Activated CD4-positive, alpha-beta T cell treated with anti-CD3 and anti-CD28 coated beads for 36 hours (primary cell): ENCODE measurements at regions not wholly inside any gene's neighbourhood (a gene's known extent, or its start where the extent isn't known, plus 50 kb on each side); places are given as distances from the start of the nearest gene placed in this dataset.

ENCODE experiments used
- ATAC-seq: fragments of 200-7000 bp; cut with Tn5 transposase; one replicate; pipeline ENCODE4 v1.10.0; 2021; ENCODE audit warnings: mild to moderate bottlenecking, moderate library complexity
- CTCF ChIA-PET: fragments of 350-600 bp; sonication (Branson Sonifier 250); formaldehyde crosslinking; loops from one replicate; lab custom pipeline; 2021; ENCODE audit warnings: antibody characterized with exemption; lab: Charles Lee
- POLR2A ChIA-PET: fragments of 350-600 bp; sonication (Branson Sonifier 250); formaldehyde crosslinking; loops from one replicate; lab custom pipeline; 2021; ENCODE audit warnings: antibody characterized with exemption, inconsistent platforms; lab: Charles Lee
- DNase-seq: peaks from one replicate; pipeline ENCODE4 v3.0.0-alpha.2; 2020
- H3K27ac Mint-ChIP-seq: one replicate; pipeline ENCODE4 v1.8.0; 2021; ENCODE audit warnings: mixed read lengths
- H3K27me3 Mint-ChIP-seq: one replicate; pipeline ENCODE4 v1.8.0; 2021; ENCODE audit warnings: mixed read lengths
- H3K36me3 Mint-ChIP-seq: one replicate; pipeline ENCODE4 v1.8.0; 2021; ENCODE audit warnings: low read depth, mixed read lengths
- H3K4me1 Mint-ChIP-seq: one replicate; pipeline ENCODE4 v1.8.0; 2021; ENCODE audit warnings: mixed read lengths
- H3K4me3 Mint-ChIP-seq: one replicate; pipeline ENCODE4 v1.8.0; 2021; ENCODE audit warnings: mild to moderate bottlenecking, moderate library complexity, mixed read lengths
- H3K9me3 Mint-ChIP-seq: one replicate; pipeline ENCODE4 v1.8.0; 2021; ENCODE audit warnings: low read depth, mixed read lengths
- intact Hi-C, 2 experiments: fragments of 100-400 bp; cut with DNase I in 1 of 2; cut with micrococcal nuclease in 1 of 2; formaldehyde crosslinking; loops; one replicate each; pipeline versions ENCODE4 v1.14.2 to v1.15.1; 2022 to 2024; cut with DNase I, micrococcal nuclease

GRCh38 chr22:47928631-47929030 lies 1166.2 kb downstream of the TBC1D22A start:
- ATAC-seq (no peak), DNase-seq (no peak)
- peaks cover 4% of the 10 kb centered on the region for H3K27me3 Mint-ChIP-seq
- CTCF ChIA-PET, result no interaction called here
- H3K4me3 Mint-ChIP-seq, result no peak overlapping the region
- POLR2A ChIA-PET, result no interaction called here
- H3K4me1 Mint-ChIP-seq, result no peaks in the 10 kb centered on the region
- no peaks in the 10 kb centered on the region for H3K36me3 Mint-ChIP-seq
- no peaks in the 10 kb centered on the region for H3K9me3 Mint-ChIP-seq
- no peak overlapping the region for H3K27ac Mint-ChIP-seq
- intact Hi-C loops, result no loop called here

DNA sequence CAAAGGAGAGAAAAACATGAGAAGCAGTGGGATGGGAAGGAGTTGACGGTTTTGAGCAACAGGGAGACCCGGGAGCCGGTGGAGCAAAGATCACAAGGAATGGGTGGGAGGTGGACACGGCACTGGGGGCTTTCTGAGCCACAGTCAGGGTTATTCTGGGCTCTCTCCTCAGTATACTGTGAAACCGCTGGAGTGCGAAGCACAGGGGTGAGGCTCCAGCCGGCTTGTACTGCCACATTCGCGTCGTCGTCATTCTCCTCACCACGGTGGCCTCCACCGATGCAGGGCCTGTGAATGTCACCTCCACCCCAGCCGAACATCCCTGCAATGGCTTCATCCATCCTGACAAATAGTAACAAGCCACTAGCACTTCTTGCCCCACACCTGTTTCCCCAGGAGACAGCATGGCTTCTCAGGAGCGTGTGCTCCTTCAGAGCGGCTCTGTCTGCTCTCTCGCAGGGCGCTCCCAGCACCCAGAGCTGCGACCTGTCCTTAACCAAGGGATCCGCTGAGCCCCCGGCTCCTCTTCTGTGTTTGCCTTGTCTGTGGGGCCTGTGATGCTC lies 1165.3 kb downstream of the TBC1D22A start:
- ChIA-PET POLR2A (no interaction called here), CTCF (no interaction called here)
- Mint-ChIP-seq H3K4me1 (no peaks in the 10 kb centered on the region), H3K27me3 (peaks cover 4% of the 10 kb centered on the region), H3K9me3 (no peaks in the 10 kb centered on the region), H3K4me3 (no peak overlapping the region), H3K36me3 (no peaks in the 10 kb centered on the region), H3K27ac (no peak overlapping the region)
- intact Hi-C loops, result no loop called here
- DNase-seq (no peak), ATAC-seq (no peak)

- intact Hi-C loops, result no loop called here
- H3K4me1 Mint-ChIP-seq, result peaks cover 9% of the 10 kb centered on the region
- DNase-seq (no peak), ATAC-seq (no peak)
- CTCF ChIA-PET, result interaction anchor here (0.6 kb wide), 1 partner anchor 381 kb away, joined by 3 read pairs; no protein-coding TSS in a partner anchor
- H3K36me3 Mint-ChIP-seq, result no peaks in the 10 kb centered on the region
- H3K9me3 Mint-ChIP-seq, result no peaks in the 10 kb centered on the region
- H3K27ac Mint-ChIP-seq, result no peak overlapping the region
- H3K27me3 Mint-ChIP-seq, result no peaks in the 10 kb centered on the region
- no peak overlapping the region for H3K4me3 Mint-ChIP-seq
- POLR2A ChIA-PET, result no interaction called here
These were observed 1160.6 kb downstream of the TBC1D22A start for GRCh38 chr22:47923011-47923427.

DNA sequence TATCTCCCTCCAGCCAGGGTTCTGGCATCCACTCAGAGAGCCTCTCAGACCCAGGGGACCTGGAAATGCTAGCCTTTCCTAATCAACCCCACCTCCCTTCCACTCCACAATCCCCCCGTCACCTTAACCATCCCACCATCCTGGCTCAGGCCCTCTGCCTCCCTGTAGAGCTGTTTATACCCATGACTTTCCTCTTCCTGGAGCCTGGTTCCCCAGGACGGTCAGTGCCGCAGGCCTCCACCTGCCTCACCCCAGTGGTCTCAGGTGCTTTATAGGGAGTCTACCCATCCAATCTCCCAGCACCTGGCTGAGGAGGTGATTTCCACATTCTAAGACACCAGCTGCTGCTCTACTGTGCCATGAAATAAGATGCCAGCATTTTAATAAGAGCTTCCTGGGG lies 1159.5 kb downstream of the TBC1D22A start:
- Mint-ChIP-seq H3K9me3 (no peaks in the 10 kb centered on the region), H3K4me3 (no peak overlapping the region), H3K27ac (no peak overlapping the region), H3K27me3 (no peaks in the 10 kb centered on the region), H3K4me1 (peaks cover 9% of the 10 kb centered on the region), H3K36me3 (no peaks in the 10 kb centered on the region)
- intact Hi-C loops, result no loop called here
- ChIA-PET CTCF (no interaction called here), POLR2A (no interaction called here)
- ATAC-seq (no peak), DNase-seq (no peak)

DNA sequence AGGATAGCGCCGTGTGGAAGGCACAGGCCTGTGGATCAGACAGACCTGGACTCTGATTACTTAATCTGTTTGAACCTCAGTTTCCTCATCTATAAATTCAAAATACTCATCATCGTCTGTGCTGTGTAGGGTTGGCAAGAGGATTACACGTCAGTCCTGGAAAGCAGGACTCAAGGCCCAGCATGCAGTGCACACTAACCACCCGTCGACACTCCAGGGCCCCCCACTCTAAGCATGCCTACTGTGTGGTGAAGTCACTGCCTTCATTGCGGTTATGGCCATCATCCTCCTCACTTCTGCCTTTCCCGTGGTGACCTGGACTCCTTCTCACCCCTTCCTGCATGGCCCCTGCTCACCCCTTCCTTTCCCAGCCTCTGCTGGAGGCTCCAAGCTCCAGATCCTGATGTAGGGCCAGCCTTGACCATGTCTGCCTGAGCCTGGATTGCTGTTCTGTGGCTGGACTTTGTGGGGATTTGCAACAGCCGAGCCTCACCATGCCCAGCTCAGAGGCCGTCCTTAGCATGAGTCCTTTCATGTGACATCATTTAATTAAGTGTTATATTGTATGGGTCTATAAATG lies 1158.0 kb downstream of the TBC1D22A start:
- Mint-ChIP-seq H3K36me3 (no peaks in the 10 kb centered on the region), H3K27ac (no peak overlapping the region), H3K4me3 (no peak overlapping the region), H3K27me3 (no peaks in the 10 kb centered on the region), H3K9me3 (no peaks in the 10 kb centered on the region), H3K4me1 (peaks cover 9% of the 10 kb centered on the region)
- DNase-seq (no peak), ATAC-seq (no peak)
- ChIA-PET CTCF (no interaction called here), POLR2A (no interaction called here)
- intact Hi-C loops, result no loop called here

DNA sequence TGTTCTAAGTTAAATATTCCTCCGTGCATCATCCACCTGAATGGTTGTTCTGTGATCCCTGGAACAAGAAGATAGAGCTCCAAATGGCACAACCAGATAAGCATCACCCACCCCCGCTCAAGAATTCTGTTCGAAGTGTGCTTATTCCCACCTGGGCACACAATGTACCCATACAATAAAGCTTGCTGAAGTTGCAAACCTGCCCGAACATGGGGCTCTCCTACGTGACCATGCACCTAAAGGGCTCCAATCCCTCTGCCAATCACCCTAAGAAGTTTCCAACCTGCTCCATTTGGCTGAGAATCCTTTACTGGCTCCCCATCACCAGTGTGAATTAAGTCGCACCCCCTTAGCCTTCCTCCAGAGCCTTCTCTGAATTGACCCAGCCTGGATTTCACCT lies 1157.4 kb downstream of the TBC1D22A start:
- POLR2A ChIA-PET, result no interaction called here
- DNase-seq (no peak), ATAC-seq (no peak)
- CTCF ChIA-PET, result no interaction called here
- Mint-ChIP-seq H3K4me3 (no peak overlapping the region), H3K27me3 (no peaks in the 10 kb centered on the region), H3K9me3 (no peaks in the 10 kb centered on the region), H3K27ac (no peak overlapping the region), H3K4me1 (peaks cover 9% of the 10 kb centered on the region), H3K36me3 (no peaks in the 10 kb centered on the region)
- intact Hi-C loops, result no loop called here

GRCh38 chr22:47919001-47919441 lies 1156.6 kb downstream of the TBC1D22A start:
- POLR2A ChIA-PET, result no interaction called here
- CTCF ChIA-PET, result no interaction called here
- intact Hi-C loops, result no loop called here
- Mint-ChIP-seq H3K4me3 (no peak overlapping the region), H3K36me3 (no peaks in the 10 kb centered on the region), H3K27ac (no peak overlapping the region), H3K27me3 (no peaks in the 10 kb centered on the region), H3K4me1 (peaks cover 9% of the 10 kb centered on the region), H3K9me3 (no peaks in the 10 kb centered on the region)
- ATAC-seq, result no peak
- DNase-seq, result no peak

- Mint-ChIP-seq H3K27me3 (no peaks in the 10 kb centered on the region), H3K9me3 (no peaks in the 10 kb centered on the region), H3K36me3 (no peaks in the 10 kb centered on the region), H3K4me3 (no peak overlapping the region), H3K4me1 (peaks cover 9% of the 10 kb centered on the region), H3K27ac (no peak overlapping the region)
- ATAC-seq (peak; percentile 89), DNase-seq (peak; percentile 63)
- intact Hi-C loops, result no loop called here
- CTCF ChIA-PET, result no interaction called here
- POLR2A ChIA-PET, result no interaction called here
These were observed 1155.9 kb downstream of the TBC1D22A start for GRCh38 chr22:47918276-47918921.

GRCh38 chr22:47914481-47915097 lies 1152.1 kb downstream of the TBC1D22A start:
- Mint-ChIP-seq H3K4me3 (no peak overlapping the region), H3K9me3 (peaks cover 9% of the 10 kb centered on the region), H3K4me1 (peaks cover 9% of the 10 kb centered on the region), H3K27ac (no peak overlapping the region), H3K27me3 (peaks cover 4% of the 10 kb centered on the region), H3K36me3 (no peaks in the 10 kb centered on the region)
- ChIA-PET CTCF (no interaction called here), POLR2A (no interaction called here)
- DNase-seq (no peak), ATAC-seq (no peak)
- intact Hi-C loops, result no loop called here

- H3K27ac Mint-ChIP-seq, result no peak overlapping the region
- H3K4me1 Mint-ChIP-seq, result no peaks in the 10 kb centered on the region
- ChIA-PET CTCF (no interaction called here), POLR2A (no interaction called here)
- ATAC-seq, result no peak
- intact Hi-C loops, result no loop called here
- no peaks in the 10 kb centered on the region for H3K36me3 Mint-ChIP-seq
- H3K9me3 Mint-ChIP-seq, result peaks cover 2% of the 10 kb centered on the region
- no peak overlapping the region for H3K4me3 Mint-ChIP-seq
- no peak for DNase-seq
- H3K27me3 Mint-ChIP-seq, result peaks cover 3% of the 10 kb centered on the region
These were observed 1140.3 kb downstream of the TBC1D22A start for GRCh38 chr22:47902646-47903180.

GRCh38 chr22:47901911-47902310 lies 1139.5 kb downstream of the TBC1D22A start:
- intact Hi-C loops, result no loop called here
- Mint-ChIP-seq H3K4me1 (no peaks in the 10 kb centered on the region), H3K27me3 (peaks cover 3% of the 10 kb centered on the region), H3K9me3 (peaks cover 2% of the 10 kb centered on the region), H3K27ac (no peak overlapping the region), H3K36me3 (no peaks in the 10 kb centered on the region), H3K4me3 (no peak overlapping the region)
- CTCF ChIA-PET, result no interaction called here
- no peak for ATAC-seq
- no peak for DNase-seq
- POLR2A ChIA-PET, result no interaction called here

DNA sequence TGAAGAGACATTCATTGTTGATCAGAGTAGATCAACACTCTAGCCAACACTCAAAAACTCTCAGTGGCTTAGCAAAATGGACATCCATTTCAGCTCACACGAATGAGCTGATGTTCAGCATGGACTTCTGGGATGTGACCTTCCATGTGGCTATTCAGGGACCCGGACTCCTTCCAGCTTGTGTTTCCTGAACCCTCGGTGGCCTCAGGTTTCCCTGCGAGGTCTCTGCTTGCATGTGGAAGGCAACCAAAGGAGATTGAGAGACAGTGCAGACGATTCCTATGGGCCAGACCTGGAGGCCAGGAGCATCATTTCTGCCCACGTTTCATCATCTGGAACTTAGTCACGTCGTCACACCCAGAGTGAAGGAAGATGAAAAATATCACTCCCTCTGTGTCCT lies 1137.4 kb downstream of the TBC1D22A start:
- POLR2A ChIA-PET, result no interaction called here
- DNase-seq (no peak), ATAC-seq (no peak)
- no peaks in the 10 kb centered on the region for H3K4me1 Mint-ChIP-seq
- CTCF ChIA-PET, result interaction anchor here (0.6 kb wide), 1 partner anchor 1223 kb away, joined by 3 read pairs; no protein-coding TSS in a partner anchor
- no peaks in the 10 kb centered on the region for H3K27me3 Mint-ChIP-seq
- no peak overlapping the region for H3K4me3 Mint-ChIP-seq
- no peaks in the 10 kb centered on the region for H3K9me3 Mint-ChIP-seq
- no peaks in the 10 kb centered on the region for H3K36me3 Mint-ChIP-seq
- H3K27ac Mint-ChIP-seq, result no peak overlapping the region
- intact Hi-C loops, result no loop called here
